HG03103 (cell line): ENCODE measurements at regions not wholly inside any gene's neighbourhood (a gene's known extent, or its start where the extent isn't known, plus 50 kb on each side); places are given as distances from the start of the nearest gene placed in this dataset.

Experiments
- ATAC-seq: cut with Tn5 transposase; IDR thresholded peaks from one replicate; pipeline ENCODE4 v1.9.1; 2021; ENCODE audit warnings: low read depth; ENCODE audit not compliant: unreplicated experiment

GRCh38 chr18:34083910-34084535 lies 140.7 kb downstream of the NOL4 start:
- no peak for ATAC-seq

GRCh38 chr18:34077599-34077998 lies 147.1 kb downstream of the NOL4 start:
- ATAC-seq, result no peak

- no peak for ATAC-seq
Measured at GRCh38 chr18:34075963-34076860, 148.5 kb downstream of the NOL4 start.

DNA sequence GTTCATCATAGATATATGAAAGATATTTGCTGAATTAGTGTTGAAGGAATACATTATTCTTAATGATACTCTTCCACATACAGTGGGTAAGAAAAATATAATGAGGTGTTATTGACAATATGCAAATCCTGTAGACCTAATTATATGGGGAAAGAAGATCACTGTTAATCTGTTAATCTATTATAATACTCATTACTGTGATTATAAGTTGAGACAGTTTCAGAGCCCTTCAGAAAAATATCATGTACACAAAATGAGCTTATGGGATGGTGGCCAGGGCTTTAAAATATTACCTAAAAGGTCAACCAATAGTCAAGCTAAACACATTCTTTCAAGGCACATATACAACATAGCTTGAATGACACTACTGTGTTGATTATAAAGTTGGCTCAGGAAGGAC lies 163.5 kb downstream of the NOL4 start:
- no peak for ATAC-seq

DNA sequence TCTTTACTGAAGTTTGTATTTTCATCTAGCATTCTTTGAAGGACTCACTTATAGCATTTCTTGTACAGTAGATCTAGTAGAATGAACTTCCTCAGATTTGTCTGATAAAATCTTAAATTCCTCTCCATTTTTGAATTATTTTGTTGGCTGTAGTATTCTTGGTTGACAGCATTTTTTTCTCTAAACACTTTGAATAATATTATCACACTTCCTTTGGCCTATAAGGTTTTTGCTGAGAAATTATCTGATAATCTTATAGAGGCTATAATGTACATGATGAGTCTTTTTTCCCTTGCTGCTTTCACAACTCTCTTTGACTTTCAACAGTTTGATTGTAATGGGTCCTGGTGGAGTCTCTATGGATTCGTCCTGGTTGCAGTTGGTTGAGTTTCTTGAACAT lies 169.5 kb downstream of the NOL4 start:
- ATAC-seq, result no peak

DNA sequence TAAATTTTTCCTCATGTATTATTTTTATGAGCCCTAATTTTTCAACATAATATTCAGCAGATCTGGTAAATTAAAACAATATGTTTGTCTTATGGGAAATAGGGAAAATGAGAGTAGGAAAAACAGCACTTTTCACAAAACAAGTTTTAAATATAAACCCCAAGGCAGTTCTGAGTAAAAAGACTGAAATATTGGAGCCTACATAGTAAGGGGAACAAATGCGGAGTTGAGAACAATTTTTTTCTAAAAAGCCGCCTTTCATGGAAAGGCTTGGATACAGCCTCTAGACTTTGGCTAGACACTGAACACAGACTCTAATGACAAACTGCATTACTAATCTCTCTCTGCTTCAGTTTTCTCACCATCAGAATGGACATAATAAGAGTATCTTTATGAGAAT lies 174.1 kb downstream of the NOL4 start:
- ATAC-seq, result no peak

GRCh38 chr18:34049511-34049910 lies 175.2 kb downstream of the NOL4 start:
- ATAC-seq, result no peak

- ATAC-seq, result no peak
Measured at GRCh38 chr18:34048423-34048822, 176.3 kb downstream of the NOL4 start.

DNA sequence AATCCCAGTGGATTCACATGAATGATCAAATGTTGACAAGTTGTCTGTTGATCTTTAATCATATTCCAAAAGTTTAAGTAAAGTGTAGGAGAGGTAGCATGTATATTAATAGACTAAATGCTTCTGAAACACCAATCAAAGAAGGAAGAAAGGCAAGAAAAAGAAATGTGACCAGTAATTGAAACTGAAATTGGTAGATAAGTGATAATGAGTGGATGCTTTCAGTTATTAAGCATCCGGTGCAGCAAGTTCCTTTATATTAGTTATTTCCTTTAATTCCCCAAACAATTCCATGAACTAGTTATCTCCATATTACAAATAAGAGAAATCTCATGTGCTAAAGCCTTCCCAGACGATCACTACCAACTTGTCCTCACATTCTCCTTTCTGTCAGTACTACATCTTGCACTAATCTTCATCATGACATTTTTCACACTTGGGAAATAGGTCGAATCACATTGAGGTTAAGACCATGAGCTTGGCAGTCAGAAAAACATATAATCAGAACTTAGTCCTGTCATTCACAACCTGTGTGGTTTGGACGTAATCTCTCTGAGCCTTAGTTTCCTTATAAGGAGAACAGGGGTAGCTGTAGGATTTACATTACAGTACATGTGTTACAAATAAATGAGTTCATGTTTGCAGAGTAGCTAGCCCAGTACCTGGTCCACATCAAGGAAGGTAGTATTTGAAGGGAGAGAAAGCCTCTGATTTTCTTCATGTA lies 182.1 kb downstream of the NOL4 start:
- ATAC-seq, result no peak

DNA sequence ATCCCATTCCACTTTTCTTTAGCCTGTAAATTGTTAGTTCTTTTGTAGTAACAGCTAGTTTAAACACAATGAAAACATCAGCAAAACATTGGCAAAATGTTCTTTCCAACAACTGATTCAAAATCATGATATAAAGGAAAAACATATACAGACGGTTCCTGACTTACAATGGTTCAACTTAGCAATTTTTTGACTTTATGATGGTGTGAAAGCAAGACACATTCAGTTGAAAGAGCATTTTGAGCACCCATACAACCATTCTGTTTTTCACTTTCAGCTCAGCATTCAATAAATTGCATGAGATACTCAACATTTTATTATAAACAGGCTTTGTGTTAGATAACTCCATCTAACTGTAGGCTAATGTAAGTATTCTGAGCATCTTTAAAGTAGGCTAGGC lies 185.1 kb downstream of the NOL4 start:
- ATAC-seq, result no peak

DNA sequence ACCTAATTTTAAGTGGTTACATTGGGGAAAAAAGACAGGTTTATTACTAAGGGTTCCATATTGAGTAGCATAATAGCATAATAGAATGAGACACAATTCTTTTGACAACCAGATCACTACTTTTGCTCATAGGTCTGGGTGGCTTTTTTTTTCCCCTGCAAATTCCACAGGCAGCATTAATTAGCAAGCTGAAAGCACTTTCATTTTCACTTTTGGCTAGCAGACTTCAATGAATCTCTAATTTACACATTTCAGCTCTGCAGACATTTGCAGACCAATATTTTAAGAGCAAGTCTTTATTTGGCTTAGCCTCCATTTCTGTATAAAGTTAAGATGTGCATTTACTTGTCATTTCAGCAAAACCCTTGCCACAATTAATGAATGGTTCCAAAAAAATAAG lies 185.5 kb downstream of the NOL4 start:
- ATAC-seq, result no peak

DNA sequence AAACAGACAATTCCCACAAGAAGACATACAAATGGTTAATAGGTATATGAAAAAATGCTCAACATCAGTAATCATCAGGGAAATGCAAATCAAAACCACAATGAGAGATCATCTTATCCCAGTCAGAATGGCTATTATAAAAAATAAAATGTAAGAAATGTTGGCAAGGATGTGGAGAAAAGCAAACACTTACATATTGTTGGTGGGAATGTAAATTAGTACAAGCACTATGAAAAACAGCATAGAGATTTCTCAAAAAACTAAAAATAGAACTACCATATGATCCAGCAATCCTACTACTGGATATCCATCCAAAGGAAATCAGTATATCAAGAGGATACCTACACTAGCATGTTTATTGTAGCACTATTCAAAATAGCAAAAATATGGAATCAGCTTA lies 186.6 kb downstream of the NOL4 start:
- ATAC-seq, result no peak

DNA sequence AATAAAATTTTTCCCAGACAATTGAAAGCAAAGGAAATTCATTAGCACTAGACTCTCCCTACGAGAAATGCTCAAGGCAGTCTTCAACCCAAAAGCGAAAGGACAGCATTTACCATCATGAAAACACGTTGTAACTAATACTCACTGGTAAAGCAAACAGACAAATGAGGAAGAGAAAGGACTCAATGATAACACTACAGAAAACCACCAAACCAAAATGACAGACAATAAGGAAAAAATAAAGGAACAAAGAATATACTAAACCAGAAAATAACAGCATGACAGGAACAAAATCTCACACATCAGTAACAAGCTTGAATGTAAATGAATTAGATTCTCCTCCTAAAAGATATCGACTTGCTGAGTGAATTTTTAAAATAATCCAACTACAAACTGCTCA lies 190.7 kb downstream of the NOL4 start:
- ATAC-seq, result no peak

DNA sequence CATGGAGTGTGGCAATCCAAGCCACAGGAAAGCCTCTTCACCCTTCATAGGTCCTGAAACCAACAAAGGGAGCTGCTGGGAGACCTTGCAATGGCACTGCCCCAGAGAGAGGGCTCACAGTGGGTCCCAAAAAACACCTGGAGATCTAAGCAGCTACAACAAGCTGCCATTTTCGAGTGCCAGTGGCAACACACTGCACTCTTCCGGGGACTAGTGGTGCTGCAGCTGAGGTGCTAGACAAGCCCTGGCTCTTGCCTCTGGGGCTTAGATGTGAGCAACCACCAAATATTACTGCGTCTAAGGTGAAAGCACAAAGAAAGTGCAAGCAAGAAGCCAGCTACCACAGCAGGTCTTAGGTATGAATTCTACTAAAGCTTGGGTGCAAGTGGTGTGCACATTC lies 192.9 kb downstream of the NOL4 start:
- no peak for ATAC-seq

- no peak for ATAC-seq
Measured at GRCh38 chr18:34028324-34028723, 196.4 kb downstream of the NOL4 start.

DNA sequence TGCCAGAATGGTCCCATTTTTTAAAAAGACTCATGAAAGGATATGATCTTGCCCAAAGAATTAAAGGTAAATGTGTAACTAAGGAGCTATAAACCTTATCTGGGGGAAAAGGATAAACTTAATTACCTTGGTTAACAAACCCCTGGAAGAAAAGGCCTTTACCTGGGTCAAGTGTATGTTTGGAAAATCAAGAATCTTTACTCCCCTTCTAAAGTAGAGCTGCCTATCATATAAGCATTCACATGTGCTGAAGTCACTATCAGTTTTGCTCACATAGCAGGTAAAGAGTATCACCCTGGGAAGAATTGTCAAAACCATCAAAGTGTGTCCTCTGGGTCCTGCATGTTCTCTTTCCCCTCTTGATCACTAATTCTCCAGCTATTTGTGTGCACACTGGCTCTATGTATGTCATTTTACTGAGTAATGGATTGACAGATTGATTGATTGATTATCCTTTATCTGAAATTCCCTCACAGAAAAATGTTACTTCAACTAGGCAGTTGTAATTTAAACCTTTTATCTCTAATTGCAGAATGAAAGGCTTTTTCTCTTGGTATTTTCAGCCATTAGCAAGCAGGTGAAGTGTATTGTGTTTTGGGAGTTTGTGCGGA lies 199.4 kb downstream of the NOL4 start:
- no peak for ATAC-seq

GRCh38 chr18:34023471-34023870 lies 201.2 kb downstream of the NOL4 start:
- ATAC-seq, result no peak

- ATAC-seq, result no peak
Measured at GRCh38 chr18:34018336-34018735, 206.4 kb downstream of the NOL4 start.

DNA sequence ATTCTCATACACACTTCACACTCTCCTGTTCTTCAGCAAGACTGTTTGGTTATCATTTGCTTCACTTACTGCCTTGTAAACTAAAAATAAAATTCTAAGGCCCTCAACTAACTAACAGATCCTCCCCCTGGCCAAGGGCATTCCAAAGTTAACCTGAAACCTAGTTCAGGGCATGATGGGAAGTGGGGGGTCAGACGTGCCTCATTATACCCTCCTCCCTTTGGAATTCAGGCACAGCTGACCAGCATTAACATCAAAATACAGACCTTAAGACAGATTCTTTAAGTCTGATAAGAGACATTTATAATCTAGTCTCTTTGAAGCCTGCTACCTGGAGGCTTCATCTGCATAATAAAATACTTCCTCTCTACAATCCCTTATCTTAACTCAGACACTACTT lies 221.0 kb downstream of the NOL4 start:
- ATAC-seq, result no peak

GRCh38 chr18:34002130-34002529 lies 222.6 kb downstream of the NOL4 start:
- no peak for ATAC-seq

DNA sequence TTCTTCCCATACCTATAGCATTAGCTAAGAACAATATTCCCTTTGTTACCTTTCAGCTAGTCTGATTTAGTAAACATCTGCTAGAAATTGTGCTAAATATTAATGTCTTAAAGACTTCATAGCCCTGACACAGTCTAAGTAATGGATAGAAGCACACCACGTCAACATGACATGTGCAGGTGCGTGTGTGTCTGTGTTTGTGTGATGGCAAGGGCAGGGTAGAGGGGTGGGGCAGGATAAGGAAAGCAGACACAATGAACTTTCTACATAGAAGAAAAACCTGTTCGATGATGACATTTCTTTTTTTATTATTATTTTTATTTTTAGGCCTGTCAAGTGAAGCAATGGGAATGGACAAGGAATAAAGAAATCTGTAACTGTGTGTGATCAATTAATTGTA lies 223.3 kb downstream of the NOL4 start:
- ATAC-seq, result no peak
